H1 (cell line): ENCODE measurements at regions not wholly inside any gene's neighbourhood (a gene's known extent, or its start where the extent isn't known, plus 50 kb on each side); places are given as distances from the start of the nearest gene placed in this dataset.

ENCODE experiments used
- CTCF ChIA-PET: fragments of 300-600 bp; sonication (Branson Sonifier 250); formaldehyde crosslinking; loops from one replicate; lab custom pipeline; 2021; ENCODE audit not compliant: partially characterized antibody; lab: Charles Lee
- POLR2A ChIA-PET: fragments of 300-600 bp; sonication (Branson Sonifier 250); formaldehyde crosslinking; loops from one replicate; lab custom pipeline; 2021; ENCODE audit warnings: inconsistent platforms; ENCODE audit not compliant: partially characterized antibody; lab: Charles Lee
- DNase-seq, 2 experiments: peaks; one replicate each; pipeline versions ENCODE4 v3.0.0 to v3.0.0-alpha.2; 2010 to 2022; ENCODE audit warnings: low spot score in 2 of 2, low read depth in 1 of 2, mixed read lengths in 1 of 2
- FAIRE-seq: peaks from 2 replicates; lab custom pipeline; 2011; peaks lifted over from hg19 to GRCh38; lab: Jason Lieb, UNC
- H2AFZ ChIP-seq: 2 replicates; pipeline ENCODE4 v1.8.1; 2012; ENCODE audit warnings: low read length, inconsistent platforms
- H2AK5ac ChIP-seq: 2 replicates; pipeline ENCODE4 v1.6.1; 2013; ENCODE audit warnings: low read depth, low read length
- H2BK120ac ChIP-seq: replicated peaks from 2 replicates; pipeline ENCODE3; 2013; ENCODE audit warnings: low read depth, low read length, inconsistent platforms
- H2BK12ac ChIP-seq: 2 replicates; pipeline ENCODE4 v1.6.1; 2013; ENCODE audit warnings: low read depth, low read length
- H2BK15ac ChIP-seq: 2 replicates; pipeline ENCODE4 v1.6.1; 2013; ENCODE audit warnings: low read length
- H2BK20ac ChIP-seq: 2 replicates; pipeline ENCODE4 v1.6.1; 2013; ENCODE audit warnings: low read length
- H2BK5ac ChIP-seq: 2 replicates; pipeline ENCODE4 v1.6.1; 2013; ENCODE audit warnings: low read depth, low read length
- H3K14ac ChIP-seq: 2 replicates; pipeline ENCODE4 v1.6.1; 2013; ENCODE audit warnings: inconsistent platforms; ENCODE audit not compliant: insufficient read length
- H3K18ac ChIP-seq: 2 replicates; pipeline ENCODE4 v1.6.1; 2013; ENCODE audit warnings: low read length; ENCODE audit errors: extremely low read depth
- H3K23ac ChIP-seq: 2 replicates; pipeline ENCODE4 v1.6.1; 2013; ENCODE audit warnings: inconsistent platforms; ENCODE audit not compliant: insufficient read length
- H3K23me2 ChIP-seq: 2 replicates; pipeline ENCODE4 v1.6.1; 2013; ENCODE audit warnings: low read depth, low read length
- H3K27ac ChIP-seq: 2 replicates; pipeline ENCODE4 v1.6.1; 2011; ENCODE audit warnings: low read depth, low read length, inconsistent platforms
- H3K27me3 ChIP-seq, 4 experiments: replicated peaks in 1 of 4; 1 replicate in 1 of 4; 2 replicates in 3 of 4; pipeline versions ENCODE4 v1.6.1 to v1.8.1; 2011 to 2013; ENCODE audit warnings: low read length in 3 of 4, mild to moderate bottlenecking in 3 of 4, inconsistent platforms in 2 of 4, mixed read lengths in 2 of 4, moderate library complexity in 1 of 4; ENCODE audit not compliant: control insufficient read depth in 3 of 4, insufficient read depth in 3 of 4; ENCODE audit errors: extremely low read depth in 1 of 4
- H3K36me3 ChIP-seq, 4 experiments: 2 replicates each; pipeline versions ENCODE4 v1.6.1 to v1.8.1; 2011 to 2013; ENCODE audit warnings: mild to moderate bottlenecking in 4 of 4, low read length in 3 of 4, moderate library complexity in 2 of 4, control low read depth in 1 of 4, inconsistent platforms in 1 of 4; ENCODE audit not compliant: insufficient read depth in 4 of 4, control insufficient read depth in 2 of 4
- H3K4ac ChIP-seq: replicated peaks from 2 replicates; pipeline ENCODE3; 2013; ENCODE audit warnings: low read length, low read depth, mixed read lengths, inconsistent platforms; ENCODE audit not compliant: insufficient read length
- H3K4me1 ChIP-seq, 4 experiments: replicated peaks in 1 of 4; 1 replicate in 1 of 4; 2 replicates in 3 of 4; pipeline versions ENCODE4 v1.6.1 to v1.8.1; 2011 to 2013; ENCODE audit warnings: low read length in 3 of 4, inconsistent platforms in 2 of 4, mixed read lengths in 1 of 4; ENCODE audit not compliant: insufficient read depth in 4 of 4, control insufficient read depth in 3 of 4
- H3K4me2 ChIP-seq, 2 experiments: 2 replicates each; pipeline versions ENCODE4 v1.6.1 to v1.8.1; 2011 to 2013; ENCODE audit warnings: low read depth in 2 of 2, low read length in 2 of 2, control low read depth in 1 of 2, inconsistent platforms in 1 of 2, mild to moderate bottlenecking in 1 of 2; ENCODE audit not compliant: insufficient read depth in 1 of 2
- H3K4me3 ChIP-seq, 4 experiments: fragments of 200-600, 300-600 bp in 1 of 4; sonication (generic), shearing (Covaris generic), sonication (Bioruptor Twin) in 1 of 4; 2 replicates each; pipeline versions ENCODE4 v1.5.1 to v1.8.1; 2011 to 2016; ENCODE audit warnings: low read length in 4 of 4, low read depth in 3 of 4, control low read depth in 2 of 4, inconsistent platforms in 2 of 4, mild to moderate bottlenecking in 2 of 4, mixed read lengths in 1 of 4, moderate library complexity in 1 of 4; ENCODE audit not compliant: insufficient read depth in 2 of 4; ENCODE audit errors: extremely low read depth in 1 of 4
- H3K56ac ChIP-seq: replicated peaks from 2 replicates; pipeline ENCODE3; 2013; ENCODE audit warnings: low read depth, mild to moderate bottlenecking, mixed read lengths, low read length, inconsistent platforms; ENCODE audit not compliant: insufficient read length
- H3K79me1 ChIP-seq: 2 replicates; pipeline ENCODE4 v1.6.1; 2013; ENCODE audit warnings: low read depth, low read length, control low read depth
- H3K79me2 ChIP-seq, 2 experiments: 2 replicates each; pipeline versions ENCODE4 v1.6.1 to v1.8.1; 2012 to 2013; ENCODE audit warnings: low read length in 2 of 2, mild to moderate bottlenecking in 2 of 2, inconsistent platforms in 1 of 2; ENCODE audit not compliant: insufficient read depth in 2 of 2, control insufficient read depth in 1 of 2
- H3K9ac ChIP-seq, 4 experiments: replicated peaks in 1 of 4; 1 replicate in 1 of 4; 2 replicates in 3 of 4; pipeline versions ENCODE4 v1.6.1 to v1.8.1; 2011 to 2013; ENCODE audit warnings: low read depth in 3 of 4, low read length in 3 of 4, control low read depth in 2 of 4, mild to moderate bottlenecking in 2 of 4, moderate library complexity in 2 of 4, inconsistent platforms in 1 of 4; ENCODE audit errors: extremely low read depth in 1 of 4
- H3K9me3 ChIP-seq, 2 experiments: 2 replicates each; pipeline versions ENCODE4 v1.6.1 to v1.8.1; 2012 to 2013; ENCODE audit warnings: mild to moderate bottlenecking in 2 of 2, moderate library complexity in 2 of 2, control low read depth in 1 of 2, inconsistent platforms in 1 of 2, low read depth in 1 of 2, low read length in 1 of 2, mixed read lengths in 1 of 2; ENCODE audit not compliant: insufficient read depth in 2 of 2
- H4K20me1 ChIP-seq, 2 experiments: replicated peaks in 1 of 2; 2 replicates each; pipeline versions ENCODE3 to v1.8.1; 2011 to 2013; ENCODE audit warnings: inconsistent platforms in 2 of 2, low read length in 2 of 2, mild to moderate bottlenecking in 1 of 2; ENCODE audit not compliant: insufficient read depth in 2 of 2, control insufficient read depth in 1 of 2
- H4K5ac ChIP-seq: 2 replicates; pipeline ENCODE4 v1.6.1; 2013; ENCODE audit warnings: low read length, low read depth, mixed read lengths, inconsistent platforms; ENCODE audit not compliant: insufficient read length
- H4K8ac ChIP-seq: 2 replicates; pipeline ENCODE4 v1.8.0; 2013; ENCODE audit warnings: mild to moderate bottlenecking, moderate library complexity, low read length, inconsistent platforms; ENCODE audit not compliant: insufficient read depth; ENCODE audit errors: extremely low read depth
- H4K91ac ChIP-seq: replicated peaks from 2 replicates; pipeline ENCODE3; 2013; ENCODE audit warnings: low read length, mixed read lengths, inconsistent platforms; ENCODE audit not compliant: insufficient read length
- BACH1 ChIP-seq: IDR thresholded peaks from 2 replicates; pipeline ENCODE4 v1.6.1; 2012; ENCODE audit warnings: low read length, improper control_type of control experiment
- CBX5 ChIP-seq: fragments of 300-800, 300-1000 bp; sonication (generic); IDR thresholded peaks from 2 replicates; pipeline ENCODE4 v1.7.1; 2016; ENCODE audit warnings: antibody characterized with exemption, low read length, low read depth
- CEBPB ChIP-seq: IDR thresholded peaks from 2 replicates; pipeline ENCODE4 v1.6.1; 2012; ENCODE audit warnings: low read depth, low read length
- CHD2 ChIP-seq: IDR thresholded peaks from 2 replicates; pipeline ENCODE4 v1.6.1; 2012; ENCODE audit warnings: low read length, improper control_type of control experiment
- NRF1 ChIP-seq: IDR thresholded peaks from 2 replicates; pipeline ENCODE4 v1.6.1; 2011; ENCODE audit warnings: mild to moderate bottlenecking, low read depth, low read length, improper control_type of control experiment
- PHF8 ChIP-seq: fragments of 200-600 bp; sonication (generic); conservative IDR thresholded peaks from 2 replicates; pipeline ENCODE4 v1.7.1; 2012; ENCODE audit warnings: low read depth, mild to moderate bottlenecking, inconsistent platforms, low read length, moderate library complexity
- SIRT6 ChIP-seq: IDR thresholded peaks from one replicate; pipeline ENCODE4 v1.7.1; 2012; ENCODE audit warnings: low read length, inconsistent platforms
- TEAD4 ChIP-seq: IDR thresholded peaks from 2 replicates; pipeline ENCODE4 v1.6.1; 2012; ENCODE audit warnings: low read depth, low read length, inconsistent platforms, mixed read lengths
- WGBS, 2 experiments: shearing (Covaris generic) in 1 of 2; methylation state at CpG; one replicate each; pipeline versions ENCODE4 v1.1.6 to v1.1.7; 2013 to 2015; ENCODE audit warnings: low lambda C conversion rate in 2 of 2, mixed read lengths in 2 of 2, inconsistent platforms in 1 of 2, low coverage in 1 of 2, missing lambda C conversion rate in 1 of 2; ENCODE audit not compliant: insufficient replicate concordance in 2 of 2, insufficient coverage in 1 of 2, insufficient read length in 1 of 2; ENCODE audit errors: extremely low coverage in 1 of 2, missing lambda C conversion rate in 1 of 2; 5-methylcytosine and 5-hydroxymethylcytosine counted together

DNA sequence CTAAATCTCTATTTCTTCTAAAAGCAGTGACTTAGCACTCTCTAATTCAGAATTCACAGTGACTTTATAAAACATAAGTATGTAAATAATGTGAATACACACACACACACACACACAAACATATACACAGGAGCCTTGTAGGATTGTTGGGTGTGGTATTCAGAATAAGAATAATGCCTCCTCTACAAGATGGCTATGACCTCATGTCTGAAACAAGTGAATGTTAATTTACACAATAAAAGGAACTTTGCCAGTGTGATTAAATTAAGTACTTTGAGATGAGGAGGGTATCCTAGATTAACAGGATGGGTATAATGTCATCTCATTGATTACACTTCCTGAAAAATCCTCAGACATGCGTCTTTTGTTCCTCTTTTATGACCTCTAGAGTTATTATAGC, 234.6 kb downstream of the SLITRK6 start:
- Histone ChIP-seq H2BK20ac (no peak overlapping the region), H3K23ac (no peak overlapping the region), H4K91ac (no peak overlapping the region), H3K14ac (no peak overlapping the region), H3K36me3 (no peaks in the 10 kb centered on the region), H3K18ac (no peak overlapping the region), H2AK5ac (no peak overlapping the region), H2AFZ (no peak overlapping the region), H3K56ac (no peak overlapping the region), H2BK5ac (no peak overlapping the region), H3K9me3 (no peaks in the 10 kb centered on the region), H3K4ac (no peak overlapping the region), H3K4me3 (no peak overlapping the region), H3K4me1 (peaks cover 0 to 6% (median 1%) of the 10 kb centered on the region in 4 experiments; a peak in 2 of 7 replicates), H3K27ac (no peak overlapping the region), H4K5ac (no peak overlapping the region)
- WGBS, 2 experiments = 84% methylated on average over 1 of the region's 1 CpG; no CpG with 5 or more reads in 1 of the 2 experiments
- no peak for DNase-seq
- TF ChIP-seq CEBPB (no peak), PHF8 (no peak), NRF1 (no peak), CHD2 (no peak), SIRT6 (no peak), CBX5 (no peak), BACH1 (no peak), TEAD4 (no peak)
- TF ChIP-seq, all 59 proteins: peak for 0
- H2BK12ac ChIP-seq = no peak overlapping the region
- H2BK120ac ChIP-seq = no peak overlapping the region
- no peaks in the 10 kb centered on the region for H3K79me1 ChIP-seq
- H3K4me2 ChIP-seq = no peak overlapping the region
- no peaks in the 10 kb centered on the region for H4K20me1 ChIP-seq
- H3K9ac ChIP-seq = no peak overlapping the region
- no peak overlapping the region for H2BK15ac ChIP-seq
- CTCF ChIA-PET = no interaction called here
- H3K79me2 ChIP-seq = no peaks in the 10 kb centered on the region
- no peak overlapping the region for H4K8ac ChIP-seq
- no peaks in the 10 kb centered on the region for H3K23me2 ChIP-seq
- FAIRE-seq = no peak
- H3K27me3 ChIP-seq = no peaks in the 10 kb centered on the region
- POLR2A ChIA-PET = no interaction called here
